Liver (tissue), 3 donors: ENCODE measurements at regions not wholly inside any gene's neighbourhood (a gene's known extent, or its start where the extent isn't known, plus 50 kb on each side); places are given as distances from the start of the nearest gene placed in this dataset.

ENCODE experiments used
- ATF3 ChIP-seq: IDR thresholded peaks from 2 replicates; pipeline ENCODE4 v1.6.1; 2016; ENCODE audit warnings: antibody characterized with exemption
- CTCF ChIP-seq: fragments of 150-350 bp; IDR thresholded peaks from 2 replicates; pipeline ENCODE4 v1.5.1; 2017; ENCODE audit warnings: improper control_type of control experiment, low read depth, low read length; ENCODE audit not compliant: missing input control
- FOXA1 ChIP-seq: IDR thresholded peaks from 2 replicates; pipeline ENCODE4 v1.6.1; 2016; ENCODE audit warnings: antibody characterized with exemption
- HNF4A ChIP-seq, 2 donors: conservative IDR thresholded peaks; 2 replicates each; pipeline ENCODE4 v1.6.1; 2016; ENCODE audit warnings: antibody characterized with exemption in 2 of 2, mild to moderate bottlenecking in 2 of 2
- MAX ChIP-seq: IDR thresholded peaks from 2 replicates; pipeline ENCODE4 v1.6.1; 2016; ENCODE audit warnings: antibody characterized with exemption
- RAD21 ChIP-seq, 2 donors: IDR thresholded peaks; 2 replicates each; pipeline ENCODE4 v1.6.1; 2016; ENCODE audit warnings: antibody characterized with exemption in 2 of 2, mild to moderate bottlenecking in 2 of 2
- REST ChIP-seq: IDR thresholded peaks from 2 replicates; pipeline ENCODE4 v1.6.1; 2016; ENCODE audit warnings: antibody characterized with exemption, mild to moderate bottlenecking
- RXRA ChIP-seq, 2 donors: IDR thresholded peaks; 2 replicates each; pipeline ENCODE4 v1.6.1; 2017 to 2018; ENCODE audit warnings: antibody characterized with exemption in 2 of 2, mild to moderate bottlenecking in 1 of 2
- TAF1 ChIP-seq: conservative IDR thresholded peaks from 2 replicates; pipeline ENCODE4 v1.6.1; 2016; ENCODE audit warnings: antibody characterized with exemption, mild to moderate bottlenecking
- YY1 ChIP-seq: IDR thresholded peaks from 2 replicates; pipeline ENCODE4 v1.6.1; 2016; ENCODE audit warnings: antibody characterized with exemption, mild to moderate bottlenecking
- ZBTB33 ChIP-seq: IDR thresholded peaks from 2 replicates; pipeline ENCODE4 v1.6.1; 2016; ENCODE audit warnings: antibody characterized with exemption
- donor health status: healthy.
- donor health status: healthy.

- TF ChIP-seq RAD21 (IDR thresholded peaks at IDR 0.05) (no peak), HNF4A (conservative IDR thresholded peaks at IDR 0.05) (no peak), CTCF (no peak), REST (no peak), FOXA1 (no peak), TAF1 (no peak), YY1 (no peak), RXRA (IDR thresholded peaks at IDR 0.05) (no peak), ZBTB33 (no peak), MAX (no peak), ATF3 (no peak)
These were observed 613.1 kb upstream of the NRP1 start for GRCh38 chr10:33947544-33947943.
